Right renal pelvis (tissue), 4 donors: ENCODE measurements at regions not wholly inside any gene's neighbourhood (a gene's known extent, or its start where the extent isn't known, plus 50 kb on each side); places are given as distances from the start of the nearest gene placed in this dataset.

Source experiments
- DNase-seq, 4 donors: peaks; one replicate each; pipeline ENCODE4 v3.0.0-alpha.2; 2013; ENCODE audit warnings: low read depth in 4 of 4, low spot score in 3 of 4, missing footprints in 1 of 4

- DNase-seq = no peak
These were observed 189.2 kb downstream of the FOXD2 start for GRCh38 chr1:47627016-47627415.

GRCh38 chr1:47627471-47628370, 189.9 kb downstream of the FOXD2 start:
- no peak for DNase-seq

GRCh38 chr1:47629201-47629600, 191.4 kb downstream of the FOXD2 start:
- no peak for DNase-seq

- no peak for DNase-seq
These were observed 192.5 kb downstream of the FOXD2 start for GRCh38 chr1:47630346-47630745.

- no peak for DNase-seq
These were observed 193.7 kb downstream of the FOXD2 start for GRCh38 chr1:47631411-47631995.

- DNase-seq = no peak
These were observed 197.3 kb downstream of the FOXD2 start for GRCh38 chr1:47635111-47635510.

- DNase-seq = no peak
These were observed 197.8 kb downstream of the FOXD2 start for GRCh38 chr1:47635597-47635996.

GRCh38 chr1:47637111-47637685, 199.4 kb downstream of the FOXD2 start:
- no peak for DNase-seq

- no peak for DNase-seq
These were observed 200.4 kb downstream of the FOXD2 start for GRCh38 chr1:47638240-47638639.

- DNase-seq = no peak
These were observed 200.9 kb downstream of the FOXD2 start for GRCh38 chr1:47638713-47639112.

- DNase-seq = no peak
These were observed 205.7 kb downstream of the FOXD2 start for GRCh38 chr1:47643306-47644211.

GRCh38 chr1:47644212-47644573, 206.3 kb downstream of the FOXD2 start:
- no peak for DNase-seq

GRCh38 chr1:47645151-47645550, 207.3 kb downstream of the FOXD2 start:
- no peak for DNase-seq

- no peak for DNase-seq
These were observed 208.8 kb downstream of the FOXD2 start for GRCh38 chr1:47646676-47647075.

- no peak for DNase-seq
These were observed 209.5 kb downstream of the FOXD2 start for GRCh38 chr1:47647327-47647845.

- DNase-seq = no peak
These were observed 212.4 kb downstream of the FOXD2 start for GRCh38 chr1:47650205-47650604.

- DNase-seq = no peak
These were observed 212.8 kb downstream of the FOXD2 start for GRCh38 chr1:47650611-47651010.

- DNase-seq = no peak
These were observed 213.7 kb downstream of the FOXD2 start for GRCh38 chr1:47651311-47652089.

GRCh38 chr1:47655521-47656300, 217.9 kb downstream of the FOXD2 start:
- no peak for DNase-seq
